ENCODE measurements at regions not wholly inside any gene's neighbourhood (a gene's known extent, or its start where the extent isn't known, plus 50 kb on each side); places are given as distances from the start of the nearest gene placed in this dataset.

- DNase-seq (ENCODE audit: low spot score) = no peak
- TF ChIP-seq CTCF (IDR thresholded peaks at IDR 0.05; ENCODE audit: borderline replicate concordance, control extremely low read depth, extremely low read depth, insufficient read depth, missing control alignments) = no peak
- in situ Hi-C loops (cut with MboI; ENCODE audit: low sequenced_read_pairs, unreplicated experiment) = no loop called here
Observed at GRCh38 chr13:76516013-76516412, 370.2 kb downstream of the KCTD12 start.

GRCh38 chr13:76512721-76513145 lies 373.5 kb downstream of the KCTD12 start:
- no peak for DNase-seq (ENCODE audit: low spot score)
- in situ Hi-C loops (cut with MboI; ENCODE audit: low sequenced_read_pairs, unreplicated experiment) = no loop called here

GRCh38 chr13:76505437-76505836 lies 380.8 kb downstream of the KCTD12 start:
- no peak for TF ChIP-seq CTCF (IDR thresholded peaks at IDR 0.05; ENCODE audit: borderline replicate concordance, control extremely low read depth, extremely low read depth, insufficient read depth, missing control alignments)
- in situ Hi-C loops (cut with MboI; ENCODE audit: low sequenced_read_pairs, unreplicated experiment) = no loop called here
- no peak for DNase-seq (ENCODE audit: low spot score)

More at GRCh38 chr13:76512721-76513145, 373.5 kb downstream of the KCTD12 start:
- TF ChIP-seq CTCF (IDR thresholded peaks at IDR 0.05; ENCODE audit: borderline replicate concordance, control extremely low read depth, extremely low read depth, insufficient read depth, missing control alignments) = no peak

DNA sequence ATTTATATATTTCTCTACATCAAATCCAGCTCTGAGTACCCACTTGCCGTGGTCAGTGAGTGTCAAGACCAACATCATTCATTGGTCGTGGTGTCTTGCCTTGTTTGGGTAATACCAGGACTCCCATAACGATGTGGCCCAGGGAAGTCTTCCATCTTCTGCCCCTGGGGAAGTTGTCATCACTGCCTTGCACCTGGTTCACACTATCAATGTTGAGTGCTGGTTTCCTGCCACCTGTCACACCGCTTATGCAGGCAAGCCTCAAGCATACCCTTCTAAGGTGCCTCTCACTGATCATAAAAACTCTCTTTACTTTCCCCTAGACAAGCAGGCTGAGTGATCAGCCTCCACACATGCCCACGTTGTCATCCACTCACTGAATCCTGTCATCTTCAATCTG lies 382.4 kb downstream of the KCTD12 start:
- in situ Hi-C loops (cut with MboI; ENCODE audit: low sequenced_read_pairs, unreplicated experiment) = no loop called here
- no peak for DNase-seq (ENCODE audit: low spot score)

GRCh38 chr13:76503291-76503690 lies 382.9 kb downstream of the KCTD12 start:
- in situ Hi-C loops (cut with MboI; ENCODE audit: low sequenced_read_pairs, unreplicated experiment) = no loop called here
- TF ChIP-seq CTCF (IDR thresholded peaks at IDR 0.05; ENCODE audit: borderline replicate concordance, control extremely low read depth, extremely low read depth, insufficient read depth, missing control alignments) = no peak
- no peak for DNase-seq (ENCODE audit: low spot score)

More for the DNA sequence above, 382.4 kb downstream of the KCTD12 start:
- TF ChIP-seq CTCF (IDR thresholded peaks at IDR 0.05; ENCODE audit: borderline replicate concordance, control extremely low read depth, extremely low read depth, insufficient read depth, missing control alignments) = no peak

DNA sequence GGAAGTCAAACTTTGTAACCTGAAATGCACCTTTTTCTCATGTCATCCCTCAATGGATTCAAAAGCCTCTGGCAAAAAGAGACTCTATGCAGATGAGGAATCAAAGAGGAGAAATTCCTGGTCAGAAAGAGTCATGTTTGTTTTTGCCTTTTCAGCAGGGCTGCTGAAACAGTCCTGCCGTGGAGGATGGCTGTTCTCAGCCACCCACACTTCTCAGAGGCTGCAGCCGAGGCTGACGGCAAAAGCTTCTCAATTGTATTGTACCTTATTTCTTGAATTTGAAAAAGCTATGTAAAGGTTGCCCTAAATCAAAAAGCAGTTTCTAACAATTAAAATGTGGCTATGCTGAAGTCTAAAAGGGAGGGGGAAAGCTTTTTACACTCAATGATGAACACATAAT lies 385.3 kb downstream of the KCTD12 start:
- DNase-seq (ENCODE audit: low spot score) = no peak
- in situ Hi-C loops (cut with MboI; ENCODE audit: low sequenced_read_pairs, unreplicated experiment) = no loop called here
- no peak for TF ChIP-seq CTCF (IDR thresholded peaks at IDR 0.05; ENCODE audit: borderline replicate concordance, control extremely low read depth, extremely low read depth, insufficient read depth, missing control alignments)

DNA sequence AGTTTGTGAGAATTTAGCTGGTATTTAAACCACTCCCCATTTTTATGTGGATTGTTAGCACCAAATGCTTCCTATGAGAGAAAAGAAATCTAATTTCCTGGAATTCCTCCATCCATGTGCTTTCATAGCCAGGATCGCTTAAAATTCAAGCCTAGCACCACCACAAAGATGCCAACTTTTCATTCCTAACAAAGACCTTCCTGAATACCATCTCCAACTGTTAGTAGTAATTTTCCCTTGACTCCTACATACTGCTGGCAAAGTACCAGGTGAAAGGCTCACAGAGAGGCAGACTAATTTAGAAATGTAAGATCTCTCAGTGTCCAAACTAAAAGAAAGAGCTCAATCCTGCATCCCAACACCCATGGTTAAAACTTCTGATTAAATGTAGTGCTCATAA lies 386.3 kb downstream of the KCTD12 start:
- no peak for TF ChIP-seq CTCF (IDR thresholded peaks at IDR 0.05; ENCODE audit: borderline replicate concordance, control extremely low read depth, extremely low read depth, insufficient read depth, missing control alignments)
- in situ Hi-C loops (cut with MboI; ENCODE audit: low sequenced_read_pairs, unreplicated experiment) = loop anchor here (25.0 kb wide), 1 partner anchor 412 kb away; no protein-coding TSS in a partner anchor
- no peak for DNase-seq (ENCODE audit: low spot score)

All from GM13976 (cell line).